ENCODE measurements at regions not wholly inside any gene's neighbourhood (a gene's known extent, or its start where the extent isn't known, plus 50 kb on each side); places are given as distances from the start of the nearest gene placed in this dataset.
A peak's percentile ranks its signal among the peaks of the same experiment; 100 is the strongest.
"Not testable (repeated sequence)": the region's sequence is repeated elsewhere in the genome, so short reads cannot be mapped to it uniquely, and the experiment has no call there.

- FAIRE-seq = no peak
Measured at GRCh38 chrX:46298821-46299220, 246.4 kb downstream of the ZNF674 start.

DNA sequence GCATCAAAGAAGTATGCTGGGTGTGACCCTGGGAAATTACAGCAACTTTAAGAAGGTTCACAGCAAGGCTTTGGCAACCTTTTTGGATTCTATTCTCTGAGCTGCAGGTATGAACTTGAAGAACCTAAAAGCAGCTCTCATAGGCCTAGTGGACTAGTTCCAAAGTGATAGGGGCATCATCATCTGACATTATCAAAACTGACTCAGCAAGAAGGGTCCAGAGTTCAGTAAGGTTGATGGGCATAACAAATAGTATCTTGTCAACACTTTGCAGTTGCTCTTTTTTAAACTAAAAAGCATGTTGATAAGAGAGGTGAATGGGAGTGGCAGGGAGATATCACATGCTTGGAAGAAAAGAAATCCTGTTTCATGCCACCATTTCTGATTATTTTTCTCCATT is 249.3 kb downstream of the ZNF674 start:
- no peak for FAIRE-seq

DNA sequence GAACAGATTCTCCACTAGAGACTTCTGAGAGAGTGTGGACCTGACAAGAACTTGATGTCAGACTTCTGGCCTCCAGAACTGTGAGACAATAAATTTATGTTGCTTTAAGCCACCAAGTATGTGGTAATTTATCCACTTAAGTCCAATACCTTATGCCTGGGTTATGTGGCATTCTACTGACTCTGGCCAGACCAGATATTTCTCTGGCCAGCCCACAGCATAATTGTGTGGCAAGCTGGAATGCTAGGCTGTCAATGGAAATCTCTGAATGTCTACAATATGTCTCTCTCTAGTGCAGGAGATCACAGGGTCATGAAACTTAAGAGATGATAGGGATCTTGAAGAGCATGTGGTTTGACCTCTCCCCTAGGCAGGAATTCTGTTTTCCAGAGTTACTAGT is 251.0 kb downstream of the ZNF674 start:
- FAIRE-seq = no peak

DNA sequence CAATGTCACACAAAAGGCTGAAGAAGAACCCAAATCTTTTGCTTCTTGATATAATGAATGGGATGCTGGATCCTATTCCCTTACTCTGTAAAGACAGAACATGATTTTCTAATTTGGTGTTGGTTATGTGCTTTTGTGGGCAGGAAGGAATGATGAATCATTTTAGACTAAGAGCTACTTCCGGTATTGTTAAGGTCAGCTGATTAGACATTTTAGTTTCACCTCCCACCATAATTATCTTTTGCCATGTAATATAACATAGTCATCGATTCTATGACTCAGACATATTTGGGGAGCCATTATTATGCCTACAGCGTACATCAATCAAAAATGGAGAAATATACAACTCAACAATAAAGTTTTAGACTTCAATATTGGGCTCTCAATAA is 265.3 kb downstream of the ZNF674 start:
- no peak for FAIRE-seq

DNA sequence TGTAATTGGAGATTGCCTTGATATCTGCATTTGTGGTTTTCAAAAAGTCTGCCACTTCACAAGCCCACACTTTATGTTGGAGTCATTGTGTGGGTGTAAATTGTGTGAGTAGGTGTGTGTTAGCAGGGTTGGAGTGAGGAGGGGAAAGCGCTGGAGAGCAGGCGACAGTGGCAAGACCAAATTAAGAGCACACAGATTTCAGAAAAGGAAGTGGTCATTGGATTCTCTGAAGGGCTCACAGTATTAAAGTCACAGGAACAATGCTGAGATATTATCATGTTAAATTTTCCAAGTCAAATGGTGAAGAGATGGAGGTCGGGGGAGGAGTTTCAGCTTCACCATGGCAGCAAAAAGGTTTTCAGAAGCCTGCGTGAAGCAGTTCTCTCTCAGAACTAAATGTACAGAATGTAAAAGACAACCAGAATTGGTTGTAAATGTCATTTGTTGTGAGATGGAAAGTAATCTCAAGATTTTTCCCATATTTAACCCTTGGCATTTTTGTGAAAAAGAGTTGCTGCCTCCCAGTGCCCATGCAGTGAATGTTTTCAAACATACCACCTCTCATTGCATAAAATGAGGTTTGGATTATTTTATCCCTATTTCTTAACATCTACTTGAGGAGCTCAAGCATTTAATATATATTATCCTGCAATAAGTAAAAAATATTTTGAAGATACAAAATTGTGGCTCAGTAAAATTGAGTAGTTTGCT is 265.9 kb downstream of the ZNF674 start:
- FAIRE-seq = no peak

GRCh38 chrX:46278572-46278971 is 266.6 kb downstream of the ZNF674 start:
- no peak for FAIRE-seq

DNA sequence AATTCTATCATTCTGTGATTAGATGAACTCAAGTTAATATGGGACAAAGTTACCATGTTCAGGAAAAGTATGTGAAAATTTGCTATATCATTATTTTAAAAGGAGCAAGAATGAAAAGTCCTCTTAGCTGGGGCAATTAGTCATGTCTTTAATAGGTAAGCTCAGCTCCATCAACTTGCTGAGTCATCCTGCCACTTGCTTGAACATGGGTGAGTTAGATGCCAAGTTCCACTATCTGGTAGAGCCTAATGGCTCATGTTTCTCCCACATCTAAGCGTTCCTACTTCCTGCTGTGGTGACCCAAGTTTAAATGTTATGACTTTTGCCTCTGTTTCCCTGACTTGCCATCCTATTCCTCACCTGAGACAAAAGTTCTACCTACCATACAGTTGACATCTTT is 276.8 kb downstream of the ZNF674 start:
- FAIRE-seq = no peak

GRCh38 chrX:46263494-46263893 is 281.7 kb downstream of the ZNF674 start:
- FAIRE-seq = no peak

DNA sequence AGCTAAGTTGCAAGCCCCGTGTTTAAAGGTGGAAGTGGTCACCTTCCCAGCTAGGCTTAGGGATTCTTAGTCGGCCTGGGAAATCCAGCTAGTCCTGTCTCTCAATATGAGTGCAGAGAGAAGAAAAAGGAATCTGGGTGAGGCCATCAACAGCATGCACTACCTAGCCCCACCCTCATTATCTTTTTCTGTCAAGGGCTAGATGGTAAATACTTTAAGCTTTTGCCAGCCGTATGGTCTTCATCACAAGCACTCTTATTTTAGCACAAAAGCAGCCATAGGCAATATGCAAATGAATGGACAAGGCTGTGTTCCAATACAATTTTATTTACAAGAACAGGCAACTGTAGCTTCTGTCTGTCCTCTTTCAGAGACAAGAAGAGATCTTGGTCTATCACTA is 282.9 kb downstream of the ZNF674 start:
- FAIRE-seq = no peak

DNA sequence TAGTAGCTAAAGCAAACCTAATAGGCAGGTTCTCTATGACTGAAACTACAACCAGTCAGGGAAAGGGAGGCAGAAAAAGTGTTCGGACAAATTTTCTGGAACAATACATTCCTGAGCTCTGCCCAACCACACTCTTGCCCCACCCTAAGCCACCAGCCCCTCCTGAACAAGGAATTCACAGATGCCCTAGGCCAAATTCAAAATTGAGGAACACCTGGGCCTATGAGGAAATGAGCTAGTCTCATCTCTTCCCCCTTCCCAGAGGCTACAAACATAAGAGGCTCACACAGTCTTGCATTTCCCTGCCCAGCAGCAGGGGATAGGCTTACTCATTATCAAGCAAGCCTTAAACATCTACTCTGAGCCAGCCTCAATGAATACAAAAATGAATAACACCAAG is 284.7 kb downstream of the ZNF674 start:
- FAIRE-seq = no peak

DNA sequence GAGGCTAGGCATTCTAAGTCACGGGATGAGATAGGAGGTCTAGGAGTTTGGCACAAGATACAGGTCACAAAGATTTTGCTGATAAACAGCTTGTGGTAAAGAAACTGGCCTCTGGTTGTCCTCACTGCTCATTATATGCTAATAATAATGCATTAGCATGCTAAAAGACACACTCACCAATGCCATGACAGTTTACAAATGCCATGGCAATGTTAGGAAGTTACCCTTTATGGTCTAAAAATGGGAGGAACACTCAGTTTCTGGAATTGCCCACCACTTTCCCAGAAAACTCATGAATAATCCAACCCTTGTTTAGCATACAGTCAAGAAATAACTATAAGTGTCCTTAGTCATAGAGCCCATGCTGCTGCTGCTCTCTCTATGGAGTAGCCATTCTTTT is 286.9 kb downstream of the ZNF674 start:
- FAIRE-seq = no peak

- FAIRE-seq = no peak
Measured at GRCh38 chrX:46257451-46257879, 287.8 kb downstream of the ZNF674 start.

DNA sequence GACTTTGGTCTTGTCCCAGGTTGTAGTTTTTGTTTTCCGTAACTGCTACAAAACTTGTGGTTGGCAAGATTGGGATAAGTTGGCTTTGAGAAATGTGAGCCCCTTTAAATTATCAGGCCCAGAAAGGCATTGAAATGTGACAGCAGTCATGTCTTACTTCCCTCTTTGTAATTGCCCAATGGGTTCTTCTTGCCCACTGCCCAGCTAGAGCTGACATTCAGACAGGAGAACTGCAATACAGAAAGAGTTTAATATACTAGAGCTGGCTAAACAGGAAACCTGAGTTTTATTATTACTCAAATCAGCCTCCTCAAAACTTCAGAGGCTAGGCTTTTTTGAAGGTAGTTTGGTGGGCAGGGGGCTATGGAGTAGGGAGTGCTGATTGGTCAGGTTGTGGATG is 288.3 kb downstream of the ZNF674 start:
- FAIRE-seq = no peak

- FAIRE-seq = no peak
Measured at GRCh38 chrX:46255046-46255445, 290.2 kb downstream of the ZNF674 start.

DNA sequence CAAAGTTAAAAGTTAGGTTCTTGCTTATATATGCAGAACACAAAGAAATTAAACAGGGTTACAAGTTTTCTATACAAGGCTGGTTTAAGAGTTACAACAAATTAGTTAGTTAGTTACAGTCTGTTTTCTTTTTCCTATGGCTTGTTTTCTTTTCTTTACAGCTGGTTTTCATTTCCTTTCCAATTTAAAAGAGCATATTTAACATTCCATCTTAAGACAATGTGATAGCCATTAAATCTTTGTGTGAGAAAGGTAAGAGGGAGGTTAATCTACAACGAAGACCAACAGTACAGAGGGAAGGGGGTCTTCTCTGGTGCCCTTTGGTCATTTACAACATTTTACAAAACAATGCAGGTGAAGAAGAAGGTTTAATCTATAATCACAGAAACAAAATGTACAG is 290.6 kb downstream of the ZNF674 start:
- peak; percentile 29 for FAIRE-seq

GRCh38 chrX:46251755-46252154 is 293.5 kb downstream of the ZNF674 start:
- FAIRE-seq = no peak

DNA sequence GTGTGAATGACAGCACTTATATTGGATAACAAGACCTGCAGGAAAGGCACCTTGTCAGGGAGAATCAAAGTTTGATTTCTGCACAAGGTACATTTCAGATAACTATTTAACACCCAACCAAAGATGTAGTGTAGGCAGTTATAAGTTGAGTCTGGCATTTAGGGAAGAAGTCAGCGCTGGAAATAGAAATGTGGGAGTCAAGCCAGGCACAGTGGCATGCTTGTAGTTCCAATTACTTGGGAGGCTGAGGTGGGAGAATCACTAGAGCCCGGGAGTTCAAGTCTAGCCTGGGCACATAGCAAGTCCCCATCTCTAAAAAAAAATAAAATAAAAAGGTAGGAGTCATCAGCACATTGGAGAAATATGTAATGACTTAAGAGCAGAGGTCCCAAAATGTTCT is 295.1 kb downstream of the ZNF674 start:
- FAIRE-seq = no peak

DNA sequence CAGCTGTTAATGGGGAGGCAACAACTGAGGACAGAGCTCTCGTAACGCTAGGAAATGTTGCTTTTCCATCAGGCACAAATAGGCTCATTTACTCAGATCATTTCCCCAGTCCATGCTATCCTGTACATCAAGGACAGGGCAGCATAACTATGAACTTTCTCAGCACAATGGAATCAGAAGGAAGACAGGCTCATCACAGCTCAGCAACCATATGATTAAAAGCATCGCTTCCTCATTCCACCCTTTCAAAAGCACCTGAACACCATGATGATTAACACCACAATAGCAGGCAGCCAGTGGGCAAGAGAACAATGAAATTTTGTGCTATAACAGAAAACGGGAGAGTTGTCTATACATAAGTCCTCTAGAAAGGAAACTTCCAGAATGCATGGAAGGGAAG is 297.8 kb downstream of the ZNF674 start:
- FAIRE-seq = no peak

DNA sequence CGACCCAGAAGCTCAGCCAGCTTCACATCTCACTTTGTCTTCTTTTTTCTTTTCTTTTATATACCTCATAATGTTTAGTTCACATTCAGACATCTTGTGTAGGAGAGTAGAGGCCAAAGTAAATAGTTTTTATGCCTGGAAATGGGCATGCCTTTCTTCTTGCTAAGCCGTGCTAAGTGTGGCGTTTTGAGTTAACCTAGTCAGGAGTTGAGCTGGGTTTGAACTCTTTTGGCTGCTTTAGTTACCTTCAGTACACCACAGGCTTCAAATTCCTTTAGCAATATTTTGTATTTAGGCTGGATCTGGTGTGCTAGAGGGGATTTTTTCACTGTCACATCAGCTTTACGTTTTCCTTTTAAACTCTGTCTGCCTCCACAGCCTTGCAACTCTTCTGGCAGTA is 300.8 kb downstream of the ZNF674 start:
- FAIRE-seq = no peak

DNA sequence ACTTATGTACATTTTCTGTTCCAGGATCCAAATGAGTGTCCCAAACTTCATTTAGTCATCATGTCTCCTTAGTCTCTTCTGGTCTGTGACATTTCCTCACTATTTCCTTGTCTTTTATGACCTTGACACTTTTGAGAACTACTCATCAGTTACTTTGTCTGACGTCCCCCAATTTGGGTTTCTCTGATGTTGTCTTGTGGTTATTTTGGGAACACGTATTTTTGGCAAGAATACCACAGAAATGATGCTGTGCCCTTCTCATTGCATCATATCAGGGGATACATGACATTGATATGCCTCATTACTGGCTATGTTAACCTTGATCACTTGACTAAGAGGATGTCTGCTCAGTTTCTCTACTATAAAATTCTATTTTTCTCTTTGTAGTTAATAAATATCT is 308.8 kb downstream of the ZNF674 start:
- no peak for FAIRE-seq

GRCh38 chrX:46235778-46236177 is 309.4 kb downstream of the ZNF674 start:
- no peak for FAIRE-seq

DNA sequence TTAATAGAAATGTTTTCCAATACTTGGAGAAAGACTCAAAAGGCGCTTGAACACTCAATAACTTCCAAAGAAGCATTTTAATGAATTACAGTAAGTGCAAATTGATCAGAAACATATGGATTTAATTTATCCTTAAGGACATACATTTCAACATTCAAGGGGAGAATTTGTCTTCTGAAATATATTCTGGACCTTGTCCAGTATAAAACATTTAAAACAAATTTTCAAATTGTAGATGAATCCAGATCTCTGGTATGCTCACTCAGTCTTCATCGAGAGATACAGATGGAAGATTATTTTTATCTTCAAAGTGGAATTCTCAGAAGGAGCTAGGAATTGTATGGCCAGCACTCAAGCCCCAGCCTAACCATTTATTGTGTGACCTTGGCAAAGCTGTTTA is 310.4 kb downstream of the ZNF674 start:
- no peak for FAIRE-seq

GRCh38 chrX:46228389-46228788 is 316.8 kb downstream of the ZNF674 start:
- FAIRE-seq = no peak

DNA sequence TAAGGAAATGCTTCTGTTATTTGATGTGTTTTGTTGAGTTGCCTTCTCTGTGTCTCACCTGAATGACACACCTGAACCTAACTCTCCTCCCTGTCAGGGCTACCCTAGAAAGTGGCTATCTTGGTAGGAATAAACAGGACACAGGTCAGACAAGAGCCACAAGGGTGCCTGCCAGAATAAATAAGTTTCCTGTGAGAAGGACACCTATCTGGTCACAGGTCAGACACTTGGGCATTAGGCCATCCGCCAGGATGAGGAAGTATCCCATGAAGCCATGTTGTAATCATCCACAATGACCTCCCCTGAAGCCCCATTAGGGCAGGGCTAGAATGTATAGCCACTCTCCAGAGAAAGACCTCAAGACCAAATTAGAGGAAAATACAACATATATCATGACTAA is 318.8 kb downstream of the ZNF674 start:
- FAIRE-seq = no peak

DNA sequence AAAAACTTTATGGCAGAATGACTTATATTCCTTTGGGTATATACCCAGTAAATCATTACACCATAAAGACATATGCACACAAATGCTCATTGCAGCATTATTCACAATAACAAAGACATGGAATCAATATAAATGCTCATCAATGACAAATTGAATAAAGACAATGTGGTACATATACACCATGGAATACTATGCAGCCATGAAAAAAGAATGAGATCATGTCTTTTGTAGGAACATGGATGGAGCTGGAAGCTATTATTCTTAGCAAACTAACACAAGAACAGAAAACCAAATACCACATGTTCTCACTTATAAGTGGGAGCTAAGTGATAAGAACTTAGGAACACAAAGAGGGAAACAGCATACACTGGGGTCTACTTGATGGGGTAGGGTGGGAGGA is 321.7 kb downstream of the ZNF674 start:
- FAIRE-seq = not testable (repeated sequence)
